ENCODE measurements at regions not wholly inside any gene's neighbourhood (a gene's known extent, or its start where the extent isn't known, plus 50 kb on each side); places are given as distances from the start of the nearest gene placed in this dataset.

- no peak for TF ChIP-seq POLR2AphosphoS5 (IDR thresholded peaks at IDR 0.05; ENCODE audit: low read depth, low read length)
- no peak for TF ChIP-seq SIN3A (IDR thresholded peaks at IDR 0.05; ENCODE audit: borderline replicate concordance, insufficient read depth, low read length)
Measured at GRCh38 chr1:4963251-4963650, 308.8 kb downstream of the AJAP1 start.

All from PFSK-1 (cell line).